ENCODE measurements at regions not wholly inside any gene's neighbourhood (a gene's known extent, or its start where the extent isn't known, plus 50 kb on each side); places are given as distances from the start of the nearest gene placed in this dataset.
A peak's percentile ranks its signal among the peaks of the same experiment; 100 is the strongest.
"Not testable (repeated sequence)": the region's sequence is repeated elsewhere in the genome, so short reads cannot be mapped to it uniquely, and the experiment has no call there.

DNA sequence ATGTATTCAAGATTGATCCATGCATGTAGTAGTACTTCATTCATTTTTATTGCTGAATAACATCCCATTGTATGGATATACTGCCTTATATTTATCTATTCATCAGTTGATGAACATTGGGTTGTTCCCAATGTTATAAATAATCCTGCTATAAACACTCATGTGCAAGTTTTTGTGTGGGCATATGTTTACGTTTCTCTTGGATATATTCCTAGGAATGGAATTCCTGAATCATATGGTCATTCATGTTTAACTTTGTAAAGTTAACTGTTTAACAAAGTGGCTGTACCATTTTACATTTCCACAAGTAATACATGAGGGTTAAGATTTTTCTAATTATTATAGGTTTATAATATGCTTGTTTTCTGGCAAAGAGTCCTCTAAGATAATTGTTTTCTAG, 1568.2 kb upstream of the SEL1L start:
- DNase-seq (ENCODE audit: low read depth): no peak

DNA sequence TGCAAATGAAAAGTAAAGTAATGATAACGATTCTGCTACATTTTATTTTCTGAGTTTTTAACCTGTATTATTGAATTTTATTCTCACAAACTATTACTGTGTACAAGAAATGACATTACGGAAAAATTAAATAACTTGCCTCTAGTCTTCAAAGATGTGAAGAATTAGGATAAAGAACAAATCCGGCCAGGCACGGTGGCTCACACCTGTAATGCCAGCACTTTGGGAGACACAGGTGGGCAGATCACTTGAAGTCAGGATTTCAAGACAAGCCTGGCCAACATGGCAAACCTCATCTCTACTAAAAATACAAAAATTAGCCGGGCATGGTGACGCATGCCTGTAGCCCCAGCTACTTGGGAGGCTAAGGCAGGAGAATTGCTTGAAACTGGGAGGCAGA, 1584.4 kb upstream of the SEL1L start:
- DNase-seq (ENCODE audit: low read depth): no peak

DNA sequence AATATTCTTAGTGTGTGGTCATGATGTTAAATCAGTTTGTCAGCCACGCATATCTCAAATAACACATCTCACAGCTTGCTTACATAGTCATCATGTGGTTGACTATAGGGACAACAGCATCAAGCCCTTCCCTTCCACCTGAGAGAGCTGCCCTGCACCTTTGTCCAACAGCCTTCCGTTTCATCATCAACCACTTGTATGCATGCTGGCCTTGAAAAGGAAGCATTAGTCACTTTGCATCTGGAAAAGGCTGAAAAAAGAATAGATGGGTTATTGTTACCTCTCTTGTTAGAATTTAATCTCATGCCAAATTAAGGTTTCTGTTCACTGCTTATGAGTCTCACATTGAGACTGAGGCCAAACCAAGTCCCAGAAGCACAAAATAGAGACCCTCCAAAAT, 1586.5 kb upstream of the SEL1L start:
- no peak for DNase-seq (ENCODE audit: low read depth)

DNA sequence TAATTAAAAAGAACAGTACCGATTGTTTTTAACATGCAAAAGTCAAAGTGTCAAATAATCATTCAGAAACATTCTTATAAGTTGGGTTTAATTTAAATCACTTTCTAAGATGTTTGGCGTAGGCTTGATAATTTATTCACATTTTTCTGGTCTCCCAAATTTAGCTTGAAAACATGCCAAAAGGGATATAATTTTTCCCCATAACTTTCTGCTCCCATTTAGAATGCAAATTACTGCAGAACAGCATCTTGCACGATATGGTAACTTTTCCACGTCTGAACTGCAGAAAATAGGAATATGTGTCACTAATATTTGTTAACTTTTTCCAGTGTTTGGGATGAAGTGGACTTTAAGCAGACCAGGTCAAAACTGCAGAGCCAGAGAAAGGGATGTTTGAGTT, 1592.4 kb upstream of the SEL1L start:
- DNase-seq (ENCODE audit: low read depth): no peak

DNA sequence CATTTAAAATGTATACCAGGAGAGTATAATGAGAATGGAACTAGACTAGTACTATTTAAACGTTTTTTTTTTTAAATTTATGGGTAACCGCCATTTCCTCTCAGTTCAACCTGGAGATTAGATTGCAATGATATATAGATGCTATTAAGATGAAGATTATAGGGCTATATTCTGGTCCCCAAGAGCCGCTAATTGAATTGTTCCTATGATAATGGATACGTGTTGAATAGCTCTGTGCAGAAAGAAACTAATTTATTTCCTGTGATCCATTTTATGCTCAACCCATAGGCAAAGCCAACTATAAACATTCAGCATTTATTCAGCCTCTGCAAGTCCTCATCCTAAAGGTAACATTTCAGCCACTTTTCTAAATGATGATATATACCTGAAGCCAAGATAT, 1595.1 kb upstream of the SEL1L start:
- DNase-seq (ENCODE audit: low read depth): no peak

DNA sequence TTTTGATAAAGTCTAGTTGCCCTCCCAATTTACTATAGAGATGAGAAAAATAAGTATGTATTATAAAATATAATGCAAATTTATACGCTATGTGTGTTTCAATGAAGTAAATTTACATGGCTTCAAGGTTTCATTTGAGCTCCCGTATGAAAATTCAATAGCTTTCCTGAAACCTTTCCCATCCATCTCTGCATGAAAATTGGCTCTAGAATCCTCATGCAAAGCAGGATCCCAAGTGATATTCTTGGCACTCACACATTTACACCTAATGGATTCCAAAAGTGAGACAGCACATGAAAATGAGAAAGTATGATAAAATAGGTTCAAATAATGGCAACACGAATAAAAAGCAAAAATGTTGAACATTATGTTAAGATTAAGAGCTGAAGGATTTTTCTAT, 1595.8 kb upstream of the SEL1L start:
- DNase-seq (ENCODE audit: low read depth): no peak

DNA sequence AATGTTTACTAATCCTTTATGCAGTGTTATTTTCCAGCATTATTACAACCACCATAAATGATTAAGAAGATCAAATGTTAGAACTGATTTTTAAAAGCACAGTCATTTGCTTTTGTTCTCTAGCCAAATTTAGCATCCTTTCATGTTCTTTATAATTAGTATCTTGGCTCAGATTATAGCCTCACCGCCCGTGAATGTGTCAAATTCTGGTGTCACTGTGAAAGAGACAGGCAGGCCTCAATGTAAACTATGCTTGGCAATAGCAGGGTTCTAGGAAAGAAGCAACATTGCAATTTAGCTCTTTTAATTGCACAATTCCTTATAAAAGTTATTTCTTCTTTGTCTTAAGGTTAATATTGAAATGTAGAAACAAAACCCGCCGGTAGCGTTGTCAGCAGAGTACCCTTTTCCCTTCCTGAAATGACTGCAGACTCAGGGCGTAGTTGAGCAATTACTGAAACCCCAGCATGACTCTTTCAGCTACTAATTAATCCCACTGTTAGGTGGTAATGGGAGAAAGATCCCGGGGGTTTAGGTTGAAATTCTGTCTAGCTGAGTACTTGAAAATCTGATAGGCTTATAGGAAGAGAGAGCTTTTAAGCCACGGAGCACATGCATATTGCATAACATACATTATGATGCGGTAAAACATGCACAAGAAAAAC, 1600.5 kb upstream of the SEL1L start:
- DNase-seq (ENCODE audit: low read depth): no peak

DNA sequence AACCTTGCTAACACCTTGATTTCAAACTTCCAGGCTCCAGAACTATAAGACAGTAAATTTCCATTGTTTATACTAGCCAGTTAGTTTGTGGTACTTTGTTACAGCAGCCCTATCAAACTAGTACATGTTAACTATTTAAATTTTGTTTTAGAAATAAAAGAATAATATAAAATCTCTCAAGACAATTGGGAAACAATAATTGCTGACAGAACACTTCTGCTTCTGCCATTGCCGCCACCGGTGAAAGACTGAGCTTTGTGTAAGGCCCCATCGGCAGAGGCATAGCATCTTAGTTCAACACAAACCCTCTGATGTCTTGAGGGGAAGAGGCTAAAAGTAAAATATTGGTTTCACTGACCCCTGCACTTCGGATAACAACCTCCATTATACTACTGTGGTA, 1607.1 kb upstream of the SEL1L start:
- DNase-seq (ENCODE audit: low read depth): no peak

DNA sequence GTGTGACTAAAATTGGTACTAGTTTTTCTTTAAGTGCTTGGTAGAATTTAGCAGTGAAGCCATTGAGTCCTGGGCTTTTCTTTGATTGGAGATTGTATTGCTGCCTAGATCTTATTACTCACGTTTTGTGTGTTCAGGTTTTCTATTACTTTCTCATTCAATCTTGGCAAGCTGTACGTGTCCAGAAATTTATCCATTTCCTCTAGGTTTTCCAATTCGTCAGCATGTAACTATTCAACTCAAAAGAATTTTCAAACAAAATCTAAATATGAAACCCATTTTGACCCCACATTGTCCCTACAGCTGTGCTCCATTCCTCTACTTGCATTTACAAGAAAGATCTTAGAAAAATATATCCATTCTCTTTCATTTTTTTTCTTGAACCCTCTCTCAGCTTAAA, 1613.4 kb upstream of the SEL1L start:
- DNase-seq (ENCODE audit: low read depth): no peak

DNA sequence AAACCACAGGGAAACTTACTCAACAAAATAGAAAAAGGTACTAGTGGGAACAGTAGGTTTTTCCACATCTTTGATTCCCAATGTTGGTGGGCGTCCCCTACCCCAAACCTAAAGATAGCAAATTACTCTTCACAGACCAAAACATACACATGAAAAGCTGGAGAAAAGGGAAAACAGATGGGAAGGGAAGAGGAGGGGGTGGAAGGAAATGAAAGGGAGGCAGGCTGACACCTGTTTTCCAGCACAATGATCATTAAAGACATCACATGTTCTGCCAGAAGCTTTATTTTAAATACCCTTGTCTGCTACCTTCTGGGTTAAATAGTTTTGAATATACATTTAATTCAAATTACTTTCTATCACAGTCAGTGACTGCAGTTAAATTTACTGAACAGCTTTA, 1617.9 kb upstream of the SEL1L start:
- no peak for DNase-seq (ENCODE audit: low read depth)

DNA sequence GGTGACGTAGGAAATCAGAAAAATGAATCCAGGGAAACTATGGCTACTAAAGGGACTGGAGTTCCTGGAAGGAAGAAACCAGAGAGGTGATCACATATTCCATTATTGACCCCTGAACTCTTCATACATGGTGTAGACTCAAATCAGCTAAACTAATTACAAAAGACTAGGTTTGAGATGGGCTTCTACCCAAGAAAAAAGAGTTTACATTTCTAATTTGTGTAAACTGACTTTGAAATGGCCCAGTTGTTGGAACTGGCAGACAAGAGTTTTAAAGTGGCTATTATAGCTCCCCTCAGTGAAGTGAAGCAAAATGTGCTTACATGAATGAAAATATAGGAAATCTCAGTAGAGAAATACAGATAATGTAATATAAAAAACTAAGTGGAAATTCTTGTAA, 1619.4 kb upstream of the SEL1L start:
- no peak for DNase-seq (ENCODE audit: low read depth)

DNA sequence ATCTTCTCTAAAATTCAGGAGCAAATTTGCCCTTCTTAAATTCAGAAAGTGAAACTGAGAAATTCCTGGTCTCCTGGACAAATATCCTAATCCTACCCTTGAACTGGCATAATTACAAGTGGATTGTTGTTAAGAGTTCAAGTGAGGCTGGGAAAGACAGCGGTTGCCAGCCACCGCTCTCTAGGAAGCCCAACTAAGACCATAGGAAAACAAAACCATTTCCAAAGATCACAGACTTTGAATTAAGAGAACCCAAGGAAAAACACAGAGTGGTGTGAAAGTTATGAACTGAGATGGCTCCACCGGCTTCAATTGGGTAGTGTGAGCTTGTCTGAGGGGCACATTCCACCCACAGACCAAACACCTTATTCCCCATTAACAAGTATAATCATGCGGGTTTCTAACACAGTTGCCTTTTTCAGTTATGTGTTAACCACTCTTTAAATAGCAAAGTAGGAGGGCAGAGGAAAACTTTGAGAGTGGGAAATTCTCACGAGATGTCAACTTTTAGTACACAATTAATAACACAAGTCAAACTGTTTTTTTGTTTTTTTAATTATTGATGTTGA, 1628.8 kb upstream of the SEL1L start:
- no peak for DNase-seq (ENCODE audit: low read depth)

DNA sequence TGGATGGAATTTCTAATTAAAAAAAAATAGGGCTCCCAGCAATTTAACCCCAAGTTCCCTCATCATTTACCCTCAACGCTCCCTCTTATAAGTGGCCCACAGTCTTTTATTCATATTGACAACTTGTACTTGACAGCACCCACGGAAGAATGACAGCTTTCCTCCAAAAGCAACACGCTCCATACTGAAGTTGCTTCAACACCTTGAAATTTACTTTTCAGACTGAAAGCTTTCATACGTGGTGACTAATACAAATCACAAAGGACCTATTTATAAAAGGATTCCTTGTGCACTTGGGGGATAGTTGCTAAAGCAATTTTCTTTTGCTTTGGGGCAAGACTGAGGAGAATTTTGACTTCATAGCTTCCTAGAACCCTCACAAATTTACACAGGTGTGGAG, 1629.4 kb upstream of the SEL1L start:
- DNase-seq (ENCODE audit: low read depth): no peak

DNA sequence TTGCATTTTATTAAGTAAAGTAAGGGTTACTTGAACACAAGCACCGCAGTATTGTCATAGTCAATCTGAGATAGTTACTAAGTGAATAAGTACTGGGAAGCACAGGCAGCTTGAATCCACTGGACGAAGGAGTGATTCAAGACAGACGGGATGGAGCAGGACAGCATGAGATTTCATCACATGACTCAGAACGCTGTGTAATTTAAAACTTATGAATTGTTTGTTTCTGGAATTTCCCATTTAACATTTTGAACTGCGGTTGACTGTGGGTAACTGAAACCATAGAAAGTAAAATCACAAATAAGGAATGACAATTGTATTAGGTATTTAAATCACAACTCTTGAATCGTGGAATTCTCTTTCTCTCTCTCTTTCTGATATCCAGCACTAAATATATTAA, 1630.4 kb upstream of the SEL1L start:
- DNase-seq (ENCODE audit: low read depth): peak; percentile 59

DNA sequence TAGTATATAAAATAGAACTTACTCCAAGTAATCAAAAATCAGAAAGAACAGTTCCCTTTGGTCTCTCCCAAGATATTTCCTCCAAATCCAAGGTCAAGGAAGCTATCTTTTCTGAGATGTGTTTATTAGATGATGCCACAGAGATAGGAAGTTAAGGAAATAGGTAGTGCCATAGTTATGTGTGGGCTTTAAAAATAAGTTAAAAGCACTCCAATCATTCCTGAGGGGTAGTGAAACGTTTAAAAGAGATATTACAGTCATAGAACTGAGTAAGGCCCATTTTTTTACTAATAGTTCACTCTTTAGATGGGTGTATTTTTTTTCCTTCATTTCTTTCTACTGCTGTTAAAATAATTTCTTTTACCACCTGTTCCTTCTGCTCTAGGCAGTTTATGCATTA, 1630.9 kb upstream of the SEL1L start:
- no peak for DNase-seq (ENCODE audit: low read depth)

DNA sequence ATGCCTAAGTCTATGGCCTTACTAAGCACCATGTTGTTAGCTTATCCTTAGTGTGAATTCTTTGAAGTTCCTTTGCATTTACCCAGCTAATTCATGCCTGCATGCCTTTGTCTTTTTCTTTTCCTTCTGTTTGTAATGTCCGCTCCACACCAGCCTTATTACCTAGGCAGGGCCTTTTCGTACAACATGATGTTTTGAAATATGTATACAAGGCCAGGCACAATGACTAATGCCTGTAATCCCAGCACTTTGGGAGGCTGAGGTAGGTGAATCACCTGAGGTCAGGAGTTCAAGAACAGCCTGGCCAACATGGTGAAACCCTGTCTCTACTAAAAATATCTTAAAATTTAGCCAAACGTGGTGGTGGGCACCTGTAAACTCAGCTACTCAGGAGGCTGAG, 1636.5 kb upstream of the SEL1L start:
- DNase-seq (ENCODE audit: low read depth): no peak

DNA sequence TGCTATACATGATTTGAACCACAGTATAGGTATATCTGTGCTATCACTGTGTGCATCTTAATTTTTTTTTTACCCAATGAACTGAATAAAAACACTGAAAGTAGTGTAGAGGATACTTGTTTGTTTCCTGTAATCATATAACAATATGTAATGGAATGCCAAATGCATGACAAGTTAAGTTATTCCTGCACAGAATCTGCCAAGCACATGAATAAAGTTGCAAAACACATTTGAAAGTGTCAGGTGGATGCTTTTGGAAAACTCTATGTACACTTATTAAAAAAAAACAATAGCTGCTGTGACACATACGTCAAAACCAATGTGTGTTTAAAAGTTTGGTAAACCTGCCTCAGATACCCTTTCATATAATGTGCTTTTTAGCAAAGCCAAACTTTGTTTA, 1638.1 kb upstream of the SEL1L start:
- no peak for DNase-seq (ENCODE audit: low read depth)

DNA sequence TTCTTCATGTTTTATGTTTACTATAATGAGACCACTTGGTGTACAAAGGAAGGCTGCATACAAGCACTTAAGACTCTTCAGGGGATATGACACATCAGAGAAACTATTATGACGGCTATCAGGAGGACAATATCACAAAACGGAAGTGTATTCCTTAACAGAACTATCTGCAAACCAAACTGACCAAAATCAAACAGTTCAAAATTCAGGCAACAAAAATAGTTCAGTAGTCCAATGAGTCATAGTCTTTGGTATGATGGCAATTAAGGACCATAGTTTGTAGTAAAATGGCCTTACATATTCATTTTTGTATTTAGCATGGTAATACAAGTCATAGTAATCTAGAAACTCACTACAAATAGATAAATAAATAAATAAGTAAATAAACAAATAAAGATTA, 1638.7 kb upstream of the SEL1L start:
- peak; percentile 49 for DNase-seq (ENCODE audit: low read depth)

DNA sequence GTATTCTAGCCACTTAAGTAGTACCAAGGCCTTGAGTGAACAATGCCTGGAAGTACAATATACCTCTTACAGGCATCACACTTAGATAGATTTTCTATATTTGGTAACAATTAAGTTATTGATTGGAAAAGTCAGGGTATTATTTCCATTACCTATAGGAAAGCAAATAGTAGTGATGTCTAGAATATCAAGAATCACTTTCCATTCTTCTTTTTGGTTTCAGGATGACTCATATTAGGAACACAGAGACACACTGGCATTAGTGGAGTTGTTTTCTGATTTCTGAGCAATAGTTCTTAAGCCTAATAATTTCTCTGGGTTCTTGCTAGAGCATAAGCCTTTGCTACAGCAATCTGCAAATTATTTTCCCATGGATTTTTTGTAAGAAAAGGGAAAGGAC, 1640.0 kb upstream of the SEL1L start:
- DNase-seq (ENCODE audit: low read depth): no peak

DNA sequence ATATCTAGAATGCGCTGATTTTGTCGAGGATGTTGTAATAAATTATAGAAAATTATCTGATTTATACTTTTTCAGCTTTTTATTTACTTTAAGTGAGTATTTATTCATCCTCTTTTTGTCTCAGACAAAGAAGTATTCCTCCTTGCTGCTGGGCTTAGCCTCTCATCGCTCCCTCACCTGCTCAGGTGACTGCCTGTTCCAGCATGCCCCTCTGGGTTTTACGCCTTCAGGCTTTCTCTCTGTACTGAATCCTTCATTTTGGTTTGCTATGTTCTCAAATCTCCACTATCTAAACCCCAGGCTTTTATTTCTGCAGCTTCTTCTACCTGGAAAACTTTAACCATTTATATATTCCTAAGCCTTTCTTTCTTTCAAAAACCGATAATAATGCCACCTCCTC, 1650.9 kb upstream of the SEL1L start:
- DNase-seq (ENCODE audit: low read depth): no peak

DNA sequence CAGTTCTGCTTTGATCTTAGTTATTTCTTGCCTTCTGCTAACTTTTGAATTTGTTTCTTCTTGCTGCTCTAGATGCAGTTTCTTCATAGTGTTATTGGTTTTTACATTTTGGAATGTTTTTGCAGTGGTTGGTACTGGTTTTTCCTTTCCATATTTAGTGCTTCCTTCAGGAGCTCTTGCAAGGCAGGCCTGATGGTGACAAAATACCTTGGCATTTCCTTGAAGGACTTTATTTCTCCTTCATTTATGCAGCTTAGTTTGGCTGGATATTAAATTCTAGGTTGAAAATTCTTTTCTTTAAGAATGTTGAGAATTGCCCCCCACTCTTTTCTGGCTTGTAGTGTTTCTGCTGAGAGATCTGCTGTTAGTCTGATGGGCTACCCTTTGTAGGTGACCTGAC, 1654.7 kb upstream of the SEL1L start:
- not testable (repeated sequence) for DNase-seq (ENCODE audit: low read depth)

DNA sequence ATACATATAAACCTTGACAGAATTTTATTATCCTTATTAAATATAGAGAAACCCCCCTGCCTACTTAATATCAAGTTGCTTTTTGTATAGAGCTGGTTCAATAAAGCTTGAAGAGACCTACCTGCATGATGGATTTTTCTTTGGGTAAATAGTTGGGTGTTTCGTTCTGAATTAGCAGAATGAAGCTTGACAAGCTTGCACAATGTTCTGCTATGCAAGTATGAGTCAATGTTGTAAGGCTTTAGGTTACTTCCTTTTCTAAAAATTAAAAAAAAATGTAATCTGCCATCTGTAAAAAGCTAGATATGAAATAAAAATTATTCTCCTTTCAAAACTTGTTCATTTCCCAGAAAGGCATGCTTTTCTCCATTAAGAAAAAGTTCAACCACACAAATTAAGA, 1662.6 kb upstream of the SEL1L start:
- DNase-seq (ENCODE audit: low read depth): no peak

DNA sequence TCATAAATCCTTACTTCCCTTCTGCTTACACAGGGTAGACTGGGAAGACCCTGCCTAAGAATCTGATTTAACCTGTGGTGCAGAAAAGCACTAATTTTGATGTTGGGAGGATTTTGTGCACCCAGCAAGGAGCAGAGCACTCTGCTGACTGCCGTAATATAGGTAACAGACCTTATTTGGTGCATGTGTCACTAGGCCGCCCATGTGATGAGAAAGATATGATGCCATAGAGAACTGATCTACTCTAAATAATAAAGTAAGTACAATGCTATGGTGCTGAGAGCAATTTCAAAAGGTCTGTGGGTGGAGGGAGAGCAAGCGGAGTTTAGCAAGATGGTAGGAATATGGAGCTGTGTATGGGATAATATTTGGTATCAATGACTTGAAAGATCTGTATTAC, 1663.6 kb upstream of the SEL1L start:
- DNase-seq (ENCODE audit: low read depth): no peak

DNA sequence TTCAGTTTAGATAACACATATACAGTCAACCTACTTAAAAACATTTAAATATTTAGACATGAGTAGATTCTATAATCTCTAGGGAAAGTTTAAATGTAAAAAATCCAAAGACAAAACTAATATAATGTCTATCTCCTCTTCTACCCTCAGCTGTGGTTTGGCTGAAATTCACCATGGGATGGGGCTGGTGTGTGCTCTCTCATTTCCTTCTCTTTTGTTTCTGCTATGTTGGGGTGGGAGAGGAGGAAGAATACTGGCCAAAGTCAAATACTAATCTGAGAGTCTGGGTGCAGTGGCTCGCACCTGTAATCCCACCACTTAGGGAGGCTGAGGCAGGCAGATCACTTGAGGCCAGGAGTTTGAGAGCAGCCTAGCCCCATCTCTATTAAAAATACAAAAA, 1673.9 kb upstream of the SEL1L start:
- DNase-seq (ENCODE audit: low read depth): no peak

DNA sequence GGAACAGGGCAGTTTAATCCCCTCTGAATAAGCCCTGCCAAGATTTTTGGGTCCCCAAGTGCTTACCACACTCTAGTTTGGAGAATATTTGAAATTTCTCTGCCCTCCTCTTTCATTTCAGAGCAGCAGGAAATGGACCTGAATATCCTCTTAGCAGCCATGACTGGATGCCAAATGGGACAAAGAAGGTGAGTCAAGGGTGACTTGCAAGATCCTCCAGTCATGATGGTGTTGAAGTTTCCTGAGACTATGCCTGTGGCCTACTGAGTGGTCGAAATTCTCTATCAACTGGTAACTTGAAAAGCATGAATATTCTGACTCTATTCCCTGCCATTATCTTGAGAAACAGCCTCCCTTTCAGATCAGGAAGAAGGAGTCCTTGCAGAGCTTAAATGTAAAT, 1674.7 kb upstream of the SEL1L start:
- no peak for DNase-seq (ENCODE audit: low read depth)

Measured in HS-27A (cell line).